ENCODE measurements at regions not wholly inside any gene's neighbourhood (a gene's known extent, or its start where the extent isn't known, plus 50 kb on each side); places are given as distances from the start of the nearest gene placed in this dataset.

- DNase-seq, result peak; percentile 52
Observed at GRCh38 chr2:5959836-5960820, 267.9 kb downstream of the SOX11 start.

- DNase-seq, result no peak
Observed at GRCh38 chr2:5967506-5967905, 275.3 kb downstream of the SOX11 start.

- DNase-seq, result no peak
Observed at GRCh38 chr2:5969303-5969702, 277.1 kb downstream of the SOX11 start.

GRCh38 chr2:5970347-5970746 is 278.2 kb downstream of the SOX11 start:
- no peak for DNase-seq

GRCh38 chr2:5974477-5974876 is 282.3 kb downstream of the SOX11 start:
- no peak for DNase-seq

- DNase-seq, result no peak
Observed at GRCh38 chr2:5975401-5975800, 283.2 kb downstream of the SOX11 start.

GRCh38 chr2:5976531-5977065 is 284.4 kb downstream of the SOX11 start:
- DNase-seq, result no peak

GRCh38 chr2:5977477-5977876 is 285.3 kb downstream of the SOX11 start:
- no peak for DNase-seq

GRCh38 chr2:5978131-5978751 is 286.1 kb downstream of the SOX11 start:
- no peak for DNase-seq

- DNase-seq, result no peak
Observed at GRCh38 chr2:5980450-5981190, 288.4 kb downstream of the SOX11 start.

- DNase-seq, result no peak
Observed at GRCh38 chr2:5982193-5982902, 290.2 kb downstream of the SOX11 start.

- no peak for DNase-seq
Observed at GRCh38 chr2:5982903-5983265, 290.7 kb downstream of the SOX11 start.

- no peak for DNase-seq
Observed at GRCh38 chr2:5983511-5984272, 291.5 kb downstream of the SOX11 start.

GRCh38 chr2:5984273-5984655 is 292.1 kb downstream of the SOX11 start:
- DNase-seq, result no peak

- DNase-seq, result no peak
Observed at GRCh38 chr2:5984946-5985345, 292.8 kb downstream of the SOX11 start.

- DNase-seq, result no peak
Observed at GRCh38 chr2:5985536-5986385, 293.6 kb downstream of the SOX11 start.

GRCh38 chr2:5986801-5987787 is 294.9 kb downstream of the SOX11 start:
- no peak for DNase-seq

GRCh38 chr2:5988120-5988519 is 295.9 kb downstream of the SOX11 start:
- no peak for DNase-seq

GRCh38 chr2:5990086-5990485 is 297.9 kb downstream of the SOX11 start:
- no peak for DNase-seq

All from NCI-H2029 (cell line).